ENCODE measurements at regions not wholly inside any gene's neighbourhood (a gene's known extent, or its start where the extent isn't known, plus 50 kb on each side); places are given as distances from the start of the nearest gene placed in this dataset.

GRCh38 chrX:76657499-76657898 lies 230.0 kb downstream of the MAGEE1 start:
- H3K36me3 ChIP-seq, result no peaks in the 10 kb centered on the region
- DNase-seq, result no peak
- no peak overlapping the region for H3K27ac ChIP-seq
- TF ChIP-seq CTCF (IDR thresholded peaks at IDR 0.05; ENCODE audit: low read depth, low read length), result no peak
- H3K27me3 ChIP-seq (ENCODE audit: insufficient read depth, low read depth, severe bottlenecking), result peaks cover 10% of the 10 kb centered on the region
- no peak overlapping the region for H3K4me3 ChIP-seq (ENCODE audit: low read depth, low read length)
- H3K9me3 ChIP-seq (ENCODE audit: severe bottlenecking), result no peaks in the 10 kb centered on the region
